Hepatocyte (in vitro differentiated cells): ENCODE measurements at regions not wholly inside any gene's neighbourhood (a gene's known extent, or its start where the extent isn't known, plus 50 kb on each side); places are given as distances from the start of the nearest gene placed in this dataset.

ENCODE experiments used
- EZH2 ChIP-seq: fragments of 200-600 bp; sonication (generic); IDR thresholded peaks from 2 replicates; pipeline ENCODE4 v1.6.1; 2016; ENCODE audit warnings: antibody characterized with exemption, mild to moderate bottlenecking, borderline replicate concordance
- TF ChIP-seq, protein P1 (sequence below): fragments of 200-600 bp; sonication (generic); IDR thresholded peaks from 2 replicates; pipeline ENCODE4 v1.5.1; 2016; ENCODE audit warnings: antibody characterized with exemption, mild to moderate bottlenecking; ENCODE audit not compliant: poor library complexity

DNA sequence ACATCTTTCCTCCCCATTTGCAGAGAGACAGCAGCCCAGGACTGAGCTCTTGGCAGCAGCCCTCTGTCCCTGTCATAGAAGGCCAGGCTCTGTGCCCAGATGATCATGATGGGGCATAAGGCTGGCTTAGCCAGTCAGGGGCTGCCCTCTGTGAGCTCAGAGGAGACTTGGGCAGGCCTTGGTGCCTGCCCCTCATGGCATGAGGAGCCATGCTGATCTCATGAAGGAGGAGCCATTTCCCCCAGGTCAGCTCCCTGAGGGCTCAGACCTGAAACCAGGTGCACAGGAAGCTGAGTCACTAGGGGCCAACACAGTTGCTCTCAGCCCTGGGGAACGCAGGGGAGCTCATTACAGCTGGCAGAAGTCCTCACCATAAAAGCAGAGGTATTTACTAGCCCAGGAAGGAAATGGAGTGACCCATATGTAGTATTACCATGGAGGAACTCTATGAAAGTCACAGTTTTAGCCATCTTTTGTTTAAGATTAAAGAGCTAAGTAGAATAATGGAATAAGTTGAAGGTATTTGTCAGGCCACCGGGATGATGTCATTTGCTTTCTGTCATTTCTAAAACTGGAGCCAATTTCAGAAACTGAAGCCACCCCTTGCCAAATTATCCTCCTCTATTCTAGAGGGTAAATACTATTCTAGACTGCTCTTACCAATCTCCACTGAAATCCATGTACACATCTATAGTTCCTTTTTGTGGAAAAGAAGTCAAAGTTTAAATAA lies 362.4 kb upstream of the ZNF32 start:
- TF ChIP-seq, protein P1, sequence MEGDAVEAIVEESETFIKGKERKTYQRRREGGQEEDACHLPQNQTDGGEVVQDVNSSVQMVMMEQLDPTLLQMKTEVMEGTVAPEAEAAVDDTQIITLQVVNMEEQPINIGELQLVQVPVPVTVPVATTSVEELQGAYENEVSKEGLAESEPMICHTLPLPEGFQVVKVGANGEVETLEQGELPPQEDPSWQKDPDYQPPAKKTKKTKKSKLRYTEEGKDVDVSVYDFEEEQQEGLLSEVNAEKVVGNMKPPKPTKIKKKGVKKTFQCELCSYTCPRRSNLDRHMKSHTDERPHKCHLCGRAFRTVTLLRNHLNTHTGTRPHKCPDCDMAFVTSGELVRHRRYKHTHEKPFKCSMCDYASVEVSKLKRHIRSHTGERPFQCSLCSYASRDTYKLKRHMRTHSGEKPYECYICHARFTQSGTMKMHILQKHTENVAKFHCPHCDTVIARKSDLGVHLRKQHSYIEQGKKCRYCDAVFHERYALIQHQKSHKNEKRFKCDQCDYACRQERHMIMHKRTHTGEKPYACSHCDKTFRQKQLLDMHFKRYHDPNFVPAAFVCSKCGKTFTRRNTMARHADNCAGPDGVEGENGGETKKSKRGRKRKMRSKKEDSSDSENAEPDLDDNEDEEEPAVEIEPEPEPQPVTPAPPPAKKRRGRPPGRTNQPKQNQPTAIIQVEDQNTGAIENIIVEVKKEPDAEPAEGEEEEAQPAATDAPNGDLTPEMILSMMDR: no peak
- TF ChIP-seq EZH2: no peak
